H9 (cell line): ENCODE measurements at regions not wholly inside any gene's neighbourhood (a gene's known extent, or its start where the extent isn't known, plus 50 kb on each side); places are given as distances from the start of the nearest gene placed in this dataset.

Experiments used
- DNase-seq: peaks from one replicate; pipeline ENCODE4 v3.0.0-alpha.2; 2017
- H2AFZ ChIP-seq: one replicate; pipeline ENCODE4 v1.6.1; 2013; ENCODE audit warnings: mild to moderate bottlenecking, low read length, control low read depth, moderate library complexity
- H2AK5ac ChIP-seq: 2 replicates; pipeline ENCODE4 v1.6.1; 2013; ENCODE audit warnings: low read length, control low read depth, mixed read lengths; ENCODE audit not compliant: insufficient read length
- H2BK120ac ChIP-seq: one replicate; pipeline ENCODE4 v1.6.1; 2013; ENCODE audit warnings: low read depth, mild to moderate bottlenecking, low read length, control low read depth, inconsistent platforms; ENCODE audit not compliant: poor library complexity, severe bottlenecking
- H2BK12ac ChIP-seq: 2 replicates; pipeline ENCODE4 v1.6.1; 2013; ENCODE audit warnings: low read length, control low read depth, mixed read lengths, low read depth; ENCODE audit not compliant: insufficient read length
- H2BK15ac ChIP-seq: 2 replicates; pipeline ENCODE4 v1.6.1; 2013; ENCODE audit warnings: low read depth, low read length, control low read depth
- H2BK20ac ChIP-seq: one replicate; pipeline ENCODE4 v1.6.1; 2013; ENCODE audit warnings: low read depth, mild to moderate bottlenecking, low read length, control low read depth, inconsistent platforms; ENCODE audit not compliant: poor library complexity, severe bottlenecking
- H2BK5ac ChIP-seq: 2 replicates; pipeline ENCODE4 v1.6.1; 2013; ENCODE audit warnings: low read length, control low read depth, mixed read lengths; ENCODE audit not compliant: insufficient read length
- H3K14ac ChIP-seq: 2 replicates; pipeline ENCODE4 v1.6.1; 2013; ENCODE audit warnings: low read length, control low read depth; ENCODE audit not compliant: insufficient read depth
- H3K18ac ChIP-seq: 2 replicates; pipeline ENCODE4 v1.6.1; 2013; ENCODE audit warnings: low read depth, mild to moderate bottlenecking, mixed read lengths, low read length, control low read depth; ENCODE audit not compliant: insufficient read length
- H3K23ac ChIP-seq: 2 replicates; pipeline ENCODE4 v1.6.1; 2013; ENCODE audit warnings: low read length, control low read depth, mixed read lengths, low read depth; ENCODE audit not compliant: insufficient read length
- H3K23me2 ChIP-seq: 2 replicates; pipeline ENCODE4 v1.6.1; 2013; ENCODE audit warnings: low read depth, mild to moderate bottlenecking, mixed read lengths, low read length, control low read depth; ENCODE audit not compliant: insufficient read length, poor library complexity, severe bottlenecking
- H3K27ac ChIP-seq: 2 replicates; pipeline ENCODE4 v1.5.1; 2013; ENCODE audit warnings: low read length, control low read depth, mixed read lengths, low read depth; ENCODE audit not compliant: insufficient read length
- H3K27me3 ChIP-seq: 2 replicates; pipeline ENCODE4 v1.6.1; 2013; ENCODE audit warnings: low read length, control low read depth, inconsistent platforms; ENCODE audit not compliant: insufficient read depth
- H3K4ac ChIP-seq: 2 replicates; pipeline ENCODE4 v1.6.1; 2013; ENCODE audit warnings: low read depth, mild to moderate bottlenecking, control low read depth, inconsistent platforms, low read length, moderate library complexity
- H3K4me1 ChIP-seq: 2 replicates; pipeline ENCODE4 v1.6.1; 2013; ENCODE audit warnings: low read length, control low read depth, inconsistent platforms; ENCODE audit not compliant: insufficient read depth
- H3K4me2 ChIP-seq: 2 replicates; pipeline ENCODE4 v1.6.1; 2013; ENCODE audit warnings: low read length, control low read depth, mixed read lengths; ENCODE audit not compliant: insufficient read length, insufficient read depth
- H3K56ac ChIP-seq: 2 replicates; pipeline ENCODE4 v1.6.1; 2013; ENCODE audit warnings: low read depth, mild to moderate bottlenecking, mixed read lengths, low read length, control low read depth; ENCODE audit not compliant: insufficient read length
- H3K79me1 ChIP-seq: 2 replicates; pipeline ENCODE4 v1.6.1; 2013; ENCODE audit warnings: low read depth, mild to moderate bottlenecking, moderate library complexity, low read length, control low read depth, inconsistent platforms; ENCODE audit not compliant: insufficient read depth, poor library complexity, severe bottlenecking
- H3K79me2 ChIP-seq: 2 replicates; pipeline ENCODE4 v1.6.1; 2013; ENCODE audit warnings: low read length, control low read depth, inconsistent platforms; ENCODE audit not compliant: insufficient read depth
- H3K9ac ChIP-seq: 2 replicates; pipeline ENCODE4 v1.6.1; 2013; ENCODE audit warnings: low read length, control low read depth, mixed read lengths; ENCODE audit not compliant: insufficient read length; ENCODE audit errors: extremely low read depth
- H3K9me3 ChIP-seq: one replicate; pipeline ENCODE4 v1.6.1; 2013; ENCODE audit warnings: low read depth, low read length, inconsistent platforms; ENCODE audit not compliant: control insufficient read depth
- H3T11ph ChIP-seq: one replicate; pipeline ENCODE4 v1.6.1; 2013; ENCODE audit warnings: mild to moderate bottlenecking, low read length, control low read depth, inconsistent platforms
- H4K20me1 ChIP-seq: one replicate; pipeline ENCODE4 v1.6.1; 2013; ENCODE audit not compliant: control insufficient read depth, insufficient read length, insufficient read depth
- H4K5ac ChIP-seq: 2 replicates; pipeline ENCODE4 v1.6.1; 2013; ENCODE audit warnings: low read depth, mild to moderate bottlenecking, mixed read lengths, low read length, control low read depth; ENCODE audit not compliant: insufficient read length
- H4K8ac ChIP-seq: replicated peaks from 2 replicates; pipeline ENCODE4 v1.6.1; 2013; ENCODE audit warnings: low read length, control low read depth, mixed read lengths, low read depth; ENCODE audit not compliant: insufficient read length
- H4K91ac ChIP-seq: 2 replicates; pipeline ENCODE4 v1.6.1; 2013; ENCODE audit warnings: low read depth, mild to moderate bottlenecking, moderate library complexity, mixed read lengths, low read length, control low read depth; ENCODE audit not compliant: insufficient read length
- H3K27ac Mint-ChIP-seq, 3 experiments: 2 replicates in 2 of 3; 3 replicates in 1 of 3; pipeline ENCODE4 v1.8.0; 2020 to 2021; ENCODE audit warnings: mixed read lengths in 3 of 3, mild to moderate bottlenecking in 1 of 3, moderate library complexity in 1 of 3
- H3K27me3 Mint-ChIP-seq: 2 replicates; pipeline ENCODE4 v1.8.0; 2021; ENCODE audit warnings: low read depth, mild to moderate bottlenecking, moderate library complexity, mixed read lengths
- H3K36me3 Mint-ChIP-seq, 3 experiments: 2 replicates in 2 of 3; 3 replicates in 1 of 3; pipeline ENCODE4 v1.8.0; 2020 to 2021; ENCODE audit warnings: low read depth in 3 of 3, mixed read lengths in 3 of 3; ENCODE audit not compliant: insufficient read depth in 1 of 3
- H3K4me1 Mint-ChIP-seq, 2 experiments: 2 replicates each; pipeline ENCODE4 v1.8.0; 2020; ENCODE audit warnings: mixed read lengths in 2 of 2
- H3K4me3 Mint-ChIP-seq, 2 experiments: 2 replicates in 1 of 2; 3 replicates in 1 of 2; pipeline ENCODE4 v1.8.0; 2020 to 2021; ENCODE audit warnings: mild to moderate bottlenecking in 2 of 2, mixed read lengths in 2 of 2, moderate library complexity in 1 of 2
- H3K9me3 Mint-ChIP-seq, 2 experiments: 2 replicates in 1 of 2; 3 replicates in 1 of 2; pipeline ENCODE4 v1.8.0; 2020; ENCODE audit warnings: mild to moderate bottlenecking in 2 of 2, mixed read lengths in 2 of 2, moderate library complexity in 1 of 2
- WGBS: extraction: QIAGEN DNeasy Blood & Tissue Kit; methylation state at CpG from one replicate; pipeline ENCODE4 v1.1.7; 2013; ENCODE audit warnings: missing lambda C conversion rate, low lambda C conversion rate, mixed read lengths; ENCODE audit not compliant: insufficient read length; ENCODE audit errors: extremely low coverage; 5-methylcytosine and 5-hydroxymethylcytosine counted together
- TF ChIP-seq, protein P1 (sequence below): fragments of 200-600 bp; sonication (generic); conservative IDR thresholded peaks from 3 replicates; pipeline ENCODE4 v1.8.0; 2021; ENCODE audit warnings: antibody characterized with exemption, mild to moderate bottlenecking

DNA sequence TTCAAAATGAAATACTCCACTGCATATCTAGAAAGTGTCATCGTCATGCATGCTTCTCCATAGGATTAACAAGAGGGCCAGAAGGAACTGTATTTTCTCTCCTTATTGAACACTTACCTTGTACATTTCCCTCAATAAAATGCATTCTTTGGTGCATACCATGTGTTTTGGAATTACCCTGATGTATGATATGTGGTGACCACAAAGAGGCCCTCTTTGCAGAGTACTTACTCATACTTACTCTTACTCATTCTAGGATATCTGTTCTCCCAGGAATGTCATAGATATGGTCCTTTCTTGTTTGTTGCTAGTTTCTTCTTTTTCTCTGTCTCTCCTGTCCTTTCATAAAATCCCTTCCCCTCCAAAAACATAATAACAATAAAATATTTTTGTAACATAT, 1087.1 kb upstream of the POT1 start:
- H4K8ac ChIP-seq, result no peak overlapping the region
- no peak overlapping the region for H2BK15ac ChIP-seq
- no peaks in the 10 kb centered on the region; the same call in 1 of the 2 replicates for H3K4me1 ChIP-seq
- TF ChIP-seq, protein P1, sequence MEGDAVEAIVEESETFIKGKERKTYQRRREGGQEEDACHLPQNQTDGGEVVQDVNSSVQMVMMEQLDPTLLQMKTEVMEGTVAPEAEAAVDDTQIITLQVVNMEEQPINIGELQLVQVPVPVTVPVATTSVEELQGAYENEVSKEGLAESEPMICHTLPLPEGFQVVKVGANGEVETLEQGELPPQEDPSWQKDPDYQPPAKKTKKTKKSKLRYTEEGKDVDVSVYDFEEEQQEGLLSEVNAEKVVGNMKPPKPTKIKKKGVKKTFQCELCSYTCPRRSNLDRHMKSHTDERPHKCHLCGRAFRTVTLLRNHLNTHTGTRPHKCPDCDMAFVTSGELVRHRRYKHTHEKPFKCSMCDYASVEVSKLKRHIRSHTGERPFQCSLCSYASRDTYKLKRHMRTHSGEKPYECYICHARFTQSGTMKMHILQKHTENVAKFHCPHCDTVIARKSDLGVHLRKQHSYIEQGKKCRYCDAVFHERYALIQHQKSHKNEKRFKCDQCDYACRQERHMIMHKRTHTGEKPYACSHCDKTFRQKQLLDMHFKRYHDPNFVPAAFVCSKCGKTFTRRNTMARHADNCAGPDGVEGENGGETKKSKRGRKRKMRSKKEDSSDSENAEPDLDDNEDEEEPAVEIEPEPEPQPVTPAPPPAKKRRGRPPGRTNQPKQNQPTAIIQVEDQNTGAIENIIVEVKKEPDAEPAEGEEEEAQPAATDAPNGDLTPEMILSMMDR, result no peak
- no peak overlapping the region for H3K56ac ChIP-seq
- peaks cover 2% of the 10 kb centered on the region; the same call in 1 of the 2 replicates for H3K79me2 ChIP-seq
- no peaks in the 10 kb centered on the region for H3K9me3 ChIP-seq
- H3K36me3 Mint-ChIP-seq, result peaks cover 0 to 14% (median 12%) of the 10 kb centered on the region in 3 experiments; a peak in 6 of 7 replicates
- no peak overlapping the region for H3K18ac ChIP-seq
- no CpG with 5 or more reads among the region's 1 CpG for WGBS
- H2BK12ac ChIP-seq, result no peak overlapping the region
- H3K23ac ChIP-seq, result no peak overlapping the region
- H3K23me2 ChIP-seq, result no peaks in the 10 kb centered on the region
- no peak for DNase-seq
- no peak overlapping the region for H2AFZ ChIP-seq
- peaks cover 3% of the 10 kb centered on the region for H3K79me1 ChIP-seq
- H4K5ac ChIP-seq, result no peak overlapping the region
- H3T11ph ChIP-seq, result no peak overlapping the region
- no peak overlapping the region for H2BK5ac ChIP-seq
- H3K4me3 Mint-ChIP-seq, result no peak overlapping the region
- H3K4me1 Mint-ChIP-seq, result no peaks in the 10 kb centered on the region; a peak in 1 of 4 replicates
- no peak overlapping the region for H3K9ac ChIP-seq
- H3K9me3 Mint-ChIP-seq, result no peaks in the 10 kb centered on the region; a peak in 2 of 5 replicates
- no peak overlapping the region for H2AK5ac ChIP-seq
- H3K4me2 ChIP-seq, result no peak overlapping the region
- H3K27me3 Mint-ChIP-seq, result no peaks in the 10 kb centered on the region
- H3K4ac ChIP-seq, result no peak overlapping the region
- no peak overlapping the region for H4K91ac ChIP-seq
- H3K27ac ChIP-seq, result no peak overlapping the region
- H4K20me1 ChIP-seq, result no peaks in the 10 kb centered on the region
- no peak overlapping the region for H2BK120ac ChIP-seq
- no peak overlapping the region for H3K14ac ChIP-seq
- no peak overlapping the region for H3K27ac Mint-ChIP-seq
- no peak overlapping the region for H2BK20ac ChIP-seq
- H3K27me3 ChIP-seq, result no peaks in the 10 kb centered on the region
